Activated CD4-positive, alpha-beta T cell treated with anti-CD3 and anti-CD28 coated beads, Interleukin-2, amount 10 ng/mL, durations not matched to agents 7 days and 5 days (primary cell): ENCODE measurements at regions not wholly inside any gene's neighbourhood (a gene's known extent, or its start where the extent isn't known, plus 50 kb on each side); places are given as distances from the start of the nearest gene placed in this dataset.
"Not testable (repeated sequence)": the region's sequence is repeated elsewhere in the genome, so short reads cannot be mapped to it uniquely, and the experiment has no call there.

Experiments
- CTCF ChIA-PET: fragments of 350-600 bp; sonication (Branson Sonifier 250); formaldehyde crosslinking; loops from one replicate; lab custom pipeline; 2021; ENCODE audit warnings: antibody characterized with exemption; lab: Charles Lee
- POLR2A ChIA-PET: fragments of 350-600 bp; sonication (Branson Sonifier 250); formaldehyde crosslinking; loops from one replicate; lab custom pipeline; 2021; ENCODE audit warnings: antibody characterized with exemption; lab: Charles Lee
- DNase-seq: peaks from one replicate; pipeline ENCODE4 v3.0.0-alpha.2; 2020
- H3K27ac Mint-ChIP-seq: one replicate; pipeline ENCODE4 v1.8.0; 2021; ENCODE audit warnings: mild to moderate bottlenecking, moderate library complexity, mixed read lengths
- H3K27me3 Mint-ChIP-seq: one replicate; pipeline ENCODE4 v1.8.0; 2021; ENCODE audit warnings: mixed read lengths
- H3K36me3 Mint-ChIP-seq: one replicate; pipeline ENCODE4 v1.8.0; 2021; ENCODE audit warnings: low read depth, mixed read lengths
- H3K4me1 Mint-ChIP-seq: one replicate; pipeline ENCODE4 v1.8.0; 2021; ENCODE audit warnings: mixed read lengths
- H3K4me3 Mint-ChIP-seq: one replicate; pipeline ENCODE4 v1.8.0; 2021; ENCODE audit warnings: mild to moderate bottlenecking, moderate library complexity, mixed read lengths
- H3K9me3 Mint-ChIP-seq: one replicate; pipeline ENCODE4 v1.8.0; 2021; ENCODE audit warnings: mixed read lengths

DNA sequence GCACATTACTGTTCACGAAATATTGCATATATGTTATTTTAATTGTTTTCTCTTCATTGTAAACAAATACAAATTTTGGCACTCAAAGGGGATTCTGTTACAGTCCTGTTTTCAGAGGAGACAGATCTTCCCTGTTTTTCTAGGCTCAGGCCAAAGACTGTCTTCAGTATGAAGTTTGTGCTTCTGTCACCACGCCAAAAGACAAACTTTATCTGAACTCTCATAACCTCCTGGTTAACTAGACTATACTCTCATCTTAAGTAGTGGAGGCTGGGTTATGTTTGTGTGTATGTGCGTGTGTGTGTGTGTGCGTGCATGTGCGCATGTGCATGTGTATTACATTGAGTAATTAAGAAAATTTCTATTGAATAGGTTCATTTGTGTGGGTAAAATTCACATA lies 676.8 kb upstream of the HS3ST1 start:
- POLR2A ChIA-PET, result no interaction called here
- H3K27ac Mint-ChIP-seq, result no peak overlapping the region
- CTCF ChIA-PET, result no interaction called here
- no peaks in the 10 kb centered on the region for H3K4me1 Mint-ChIP-seq
- no peak overlapping the region for H3K4me3 Mint-ChIP-seq
- no peaks in the 10 kb centered on the region for H3K36me3 Mint-ChIP-seq
- H3K9me3 Mint-ChIP-seq, result peaks cover 2% of the 10 kb centered on the region
- H3K27me3 Mint-ChIP-seq, result no peaks in the 10 kb centered on the region
- no peak for DNase-seq

DNA sequence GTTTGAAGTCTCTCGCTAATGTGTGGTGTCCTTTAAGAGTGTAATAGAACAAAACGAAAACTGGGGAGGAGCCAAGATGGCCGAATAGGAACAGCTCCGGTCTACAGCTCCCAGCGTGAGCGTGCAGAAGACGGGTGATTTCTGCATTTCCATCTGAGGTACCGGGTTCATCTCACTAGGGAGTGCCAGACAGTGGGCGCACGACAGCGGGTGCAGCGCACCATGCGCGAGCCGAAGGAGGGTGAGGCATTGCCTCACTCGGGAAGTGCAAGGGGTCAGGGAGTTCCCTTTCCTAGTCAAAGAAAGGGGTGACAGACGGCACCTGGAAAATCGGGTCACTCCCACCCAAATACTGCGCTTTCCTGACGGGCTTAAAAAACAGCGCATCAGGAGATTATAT lies 661.2 kb upstream of the HS3ST1 start:
- H3K4me1 Mint-ChIP-seq, H3K36me3 Mint-ChIP-seq, H3K27ac Mint-ChIP-seq, CTCF ChIA-PET, DNase-seq, H3K27me3 Mint-ChIP-seq, POLR2A ChIA-PET, H3K4me3 Mint-ChIP-seq: not testable (repeated sequence)
- peaks cover 11% of the 10 kb centered on the region for H3K9me3 Mint-ChIP-seq

DNA sequence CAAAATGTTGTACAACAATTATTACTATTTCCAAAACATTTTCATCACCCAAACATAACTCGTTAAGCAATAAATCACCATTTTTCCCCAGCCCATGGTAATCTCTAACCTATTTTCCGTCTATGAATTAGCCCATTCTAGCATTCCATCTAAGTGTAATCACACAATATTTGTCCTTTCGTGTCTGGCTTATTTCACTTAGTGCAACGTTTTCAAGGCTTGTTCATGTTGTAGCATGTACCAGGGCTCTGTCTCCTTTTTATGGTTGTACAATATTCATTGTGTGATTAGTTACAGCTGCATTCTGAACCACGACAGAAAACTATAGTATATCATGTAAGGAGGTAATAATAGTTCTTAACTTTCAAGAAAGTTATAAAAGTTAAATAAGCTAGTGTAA lies 656.0 kb upstream of the HS3ST1 start:
- ChIA-PET CTCF (no interaction called here), POLR2A (no interaction called here)
- peaks cover 8% of the 10 kb centered on the region for H3K9me3 Mint-ChIP-seq
- no peak overlapping the region for H3K27ac Mint-ChIP-seq
- no peaks in the 10 kb centered on the region for H3K4me1 Mint-ChIP-seq
- DNase-seq, result no peak
- no peaks in the 10 kb centered on the region for H3K36me3 Mint-ChIP-seq
- no peak overlapping the region for H3K4me3 Mint-ChIP-seq
- H3K27me3 Mint-ChIP-seq, result no peaks in the 10 kb centered on the region

DNA sequence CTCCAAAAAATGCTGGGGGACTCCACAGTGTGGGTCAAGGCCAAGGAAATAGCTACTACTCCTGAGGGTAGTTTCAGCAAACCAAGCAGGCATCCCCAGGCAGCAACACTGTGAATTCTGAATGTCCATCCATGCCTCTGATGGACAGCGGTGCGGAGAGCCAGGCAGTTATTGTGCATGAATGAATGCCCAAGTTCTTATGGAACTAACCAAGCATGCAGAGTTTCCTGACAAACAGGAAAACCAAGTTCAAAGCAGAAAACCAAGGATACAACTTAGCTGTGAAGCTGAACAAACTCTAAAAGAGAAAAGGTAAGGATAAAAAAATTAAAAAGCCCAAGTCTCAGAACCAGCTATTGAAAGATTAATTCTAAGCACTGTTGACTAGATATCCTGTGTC lies 642.6 kb upstream of the HS3ST1 start:
- no peaks in the 10 kb centered on the region for H3K36me3 Mint-ChIP-seq
- peaks cover 5% of the 10 kb centered on the region for H3K9me3 Mint-ChIP-seq
- CTCF ChIA-PET, result interaction anchor here (1.0 kb wide), 1 partner anchor 34 kb away, joined by 3 read pairs; no protein-coding TSS in a partner anchor
- no peaks in the 10 kb centered on the region for H3K27me3 Mint-ChIP-seq
- no peak overlapping the region for H3K27ac Mint-ChIP-seq
- H3K4me3 Mint-ChIP-seq, result no peak overlapping the region
- no peak for DNase-seq
- H3K4me1 Mint-ChIP-seq, result no peaks in the 10 kb centered on the region
- POLR2A ChIA-PET, result no interaction called here

DNA sequence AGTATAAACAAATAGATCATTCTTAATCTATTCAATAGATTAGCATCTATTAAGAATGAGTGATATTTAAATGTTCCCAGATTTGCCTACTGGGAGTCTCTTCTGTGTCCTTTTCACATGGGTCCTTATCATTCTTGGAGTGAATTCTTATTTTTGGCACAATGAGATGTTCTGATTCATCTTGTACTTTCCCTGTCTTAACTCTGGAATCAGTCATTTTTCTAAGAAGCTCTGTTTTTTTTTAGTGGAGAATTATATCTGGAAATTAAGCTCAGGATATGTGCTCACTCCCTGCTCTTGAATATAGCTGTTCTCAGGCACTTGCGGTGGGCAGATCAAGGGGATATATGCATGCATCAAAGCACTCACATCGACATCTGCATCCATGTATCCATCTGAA lies 625.3 kb upstream of the HS3ST1 start:
- CTCF ChIA-PET, result no interaction called here
- Mint-ChIP-seq H3K9me3 (peaks cover 2% of the 10 kb centered on the region), H3K36me3 (no peaks in the 10 kb centered on the region), H3K27me3 (no peaks in the 10 kb centered on the region), H3K4me1 (no peaks in the 10 kb centered on the region), H3K4me3 (no peak overlapping the region), H3K27ac (no peak overlapping the region)
- POLR2A ChIA-PET, result no interaction called here
- no peak for DNase-seq

DNA sequence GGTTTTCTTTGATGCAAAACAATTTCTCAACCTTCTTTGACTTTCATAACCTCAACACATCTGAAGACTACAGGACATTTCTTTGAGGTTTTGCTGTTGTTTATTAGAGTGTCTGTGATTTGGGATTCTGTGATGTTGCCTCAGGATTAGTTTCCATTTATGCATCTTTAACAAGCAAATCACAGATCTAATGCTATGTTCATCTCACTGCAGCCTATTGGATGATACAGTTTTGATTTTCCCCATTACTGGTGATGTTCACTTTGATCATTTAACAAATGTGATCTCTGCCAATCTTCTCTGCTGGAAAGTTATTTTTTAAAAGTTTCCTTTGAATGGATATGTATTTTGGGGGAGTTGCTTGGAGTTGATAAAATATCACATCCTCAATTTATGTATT lies 624.9 kb upstream of the HS3ST1 start:
- H3K4me3 Mint-ChIP-seq, result no peak overlapping the region
- ChIA-PET POLR2A (no interaction called here), CTCF (no interaction called here)
- DNase-seq, result no peak
- peaks cover 2% of the 10 kb centered on the region for H3K9me3 Mint-ChIP-seq
- H3K36me3 Mint-ChIP-seq, result no peaks in the 10 kb centered on the region
- H3K27me3 Mint-ChIP-seq, result no peaks in the 10 kb centered on the region
- H3K4me1 Mint-ChIP-seq, result no peaks in the 10 kb centered on the region
- no peak overlapping the region for H3K27ac Mint-ChIP-seq

DNA sequence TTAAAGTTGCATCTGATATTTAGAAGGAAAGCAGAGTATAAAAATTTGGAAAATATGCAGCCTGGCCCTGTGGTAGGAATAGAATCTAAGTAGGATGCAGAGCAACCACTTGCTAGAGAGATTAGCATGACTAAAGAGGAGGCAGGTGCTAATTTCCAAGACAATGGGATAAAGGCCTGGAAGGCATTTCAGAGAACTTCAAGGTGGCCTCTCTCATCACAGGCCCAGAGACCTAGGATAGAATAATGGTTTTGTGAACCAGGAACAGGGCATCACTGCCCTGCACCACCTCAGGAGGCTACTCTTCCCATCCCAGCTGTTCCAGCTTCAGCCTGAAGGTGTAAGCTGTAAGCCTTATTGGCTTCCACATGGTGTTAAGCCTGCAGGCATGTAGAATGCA lies 621.7 kb upstream of the HS3ST1 start:
- no peak overlapping the region for H3K27ac Mint-ChIP-seq
- no peak for DNase-seq
- H3K4me3 Mint-ChIP-seq, result no peak overlapping the region
- ChIA-PET CTCF (no interaction called here), POLR2A (no interaction called here)
- H3K36me3 Mint-ChIP-seq, result no peaks in the 10 kb centered on the region
- H3K4me1 Mint-ChIP-seq, result no peaks in the 10 kb centered on the region
- no peaks in the 10 kb centered on the region for H3K27me3 Mint-ChIP-seq
- H3K9me3 Mint-ChIP-seq, result peaks cover 2% of the 10 kb centered on the region

DNA sequence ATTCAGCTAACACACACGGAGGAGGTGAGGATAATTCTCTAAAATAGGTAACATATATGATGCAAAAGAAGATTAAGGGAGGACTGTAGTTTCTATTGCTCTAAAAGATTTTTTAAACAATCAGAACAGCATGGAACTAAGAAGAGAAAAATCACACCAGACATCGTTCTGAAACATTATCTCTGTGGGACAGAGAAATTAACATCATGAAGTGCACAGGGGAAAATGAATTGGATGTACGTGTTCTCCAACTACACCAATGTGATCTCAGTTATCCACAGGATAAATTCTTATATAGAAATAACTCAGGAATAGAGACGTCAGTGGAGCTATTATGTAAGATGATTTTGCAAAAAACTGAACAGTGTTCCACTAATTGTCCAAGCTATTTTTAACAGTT lies 614.1 kb upstream of the HS3ST1 start:
- no peaks in the 10 kb centered on the region for H3K4me1 Mint-ChIP-seq
- peaks cover 12% of the 10 kb centered on the region for H3K9me3 Mint-ChIP-seq
- no peak for DNase-seq
- ChIA-PET CTCF (no interaction called here), POLR2A (no interaction called here)
- H3K27ac Mint-ChIP-seq, result no peak overlapping the region
- no peaks in the 10 kb centered on the region for H3K36me3 Mint-ChIP-seq
- H3K27me3 Mint-ChIP-seq, result no peaks in the 10 kb centered on the region
- no peak overlapping the region for H3K4me3 Mint-ChIP-seq

DNA sequence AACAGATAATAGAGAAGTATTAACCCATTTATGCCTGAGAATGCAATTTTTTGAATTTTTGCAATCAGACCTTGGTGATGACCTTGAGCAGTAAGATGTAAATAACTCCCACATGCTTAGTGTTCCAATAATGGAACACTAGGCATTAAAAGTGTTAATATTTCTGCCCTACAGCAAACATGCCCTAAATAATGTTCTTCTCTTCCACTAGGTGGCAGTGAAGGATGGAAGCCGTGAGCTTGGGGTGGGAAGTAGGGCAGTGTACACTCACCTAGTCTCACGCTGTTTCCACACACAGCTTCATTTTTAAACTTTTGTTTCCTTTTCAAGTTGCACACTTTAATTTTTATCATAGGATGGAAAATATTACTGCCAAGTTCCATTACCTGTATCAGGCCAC lies 613.1 kb upstream of the HS3ST1 start:
- DNase-seq, result no peak
- ChIA-PET POLR2A (no interaction called here), CTCF (no interaction called here)
- Mint-ChIP-seq H3K27me3 (no peaks in the 10 kb centered on the region), H3K4me3 (no peak overlapping the region), H3K36me3 (no peaks in the 10 kb centered on the region), H3K9me3 (peaks cover 12% of the 10 kb centered on the region), H3K27ac (no peak overlapping the region), H3K4me1 (no peaks in the 10 kb centered on the region)

DNA sequence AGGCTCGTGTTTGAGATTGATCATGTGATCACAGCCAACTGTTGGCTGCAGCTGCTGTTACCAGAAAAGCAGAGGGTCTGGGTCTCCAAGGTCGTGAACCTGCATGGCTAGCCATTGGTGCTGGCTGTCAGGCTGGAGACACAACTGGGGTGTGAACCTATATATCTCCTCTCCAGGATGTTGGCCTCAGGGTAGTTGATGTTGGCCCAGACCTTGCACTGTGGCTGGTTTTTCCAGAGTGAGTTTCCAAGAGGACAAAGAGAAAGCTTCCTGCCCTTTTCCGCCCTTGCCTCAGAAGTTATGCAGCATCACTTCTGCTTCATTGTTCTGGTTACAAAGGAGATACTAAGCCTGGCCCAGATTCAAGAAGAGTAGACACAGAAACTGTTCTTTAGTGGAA lies 607.8 kb upstream of the HS3ST1 start:
- Mint-ChIP-seq H3K27me3 (no peaks in the 10 kb centered on the region), H3K4me1 (no peaks in the 10 kb centered on the region), H3K27ac (no peak overlapping the region), H3K4me3 (no peak overlapping the region), H3K9me3 (peaks cover 12% of the 10 kb centered on the region), H3K36me3 (no peaks in the 10 kb centered on the region)
- ChIA-PET CTCF (interaction anchor here (0.9 kb wide), 1 partner anchor 34 kb away, joined by 3 read pairs; no protein-coding TSS in a partner anchor), POLR2A (no interaction called here)
- no peak for DNase-seq

DNA sequence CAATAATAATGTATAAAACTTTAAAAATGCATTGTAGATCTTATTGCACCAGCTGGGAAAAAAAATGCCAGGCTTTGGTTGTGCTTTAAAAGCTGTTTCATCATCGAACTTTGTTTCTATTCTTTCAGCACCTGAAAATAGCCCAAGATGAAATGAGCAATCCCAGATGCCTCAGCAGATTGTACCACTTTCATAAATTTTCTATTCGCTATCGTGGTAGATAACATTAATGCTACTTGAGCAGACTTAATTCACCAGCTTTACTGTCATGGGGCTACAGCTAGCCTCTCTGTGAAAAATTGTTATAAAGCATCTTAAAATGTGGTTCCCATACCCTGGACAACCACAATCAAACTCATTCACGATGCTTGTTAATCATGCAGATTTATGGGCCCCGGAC lies 599.6 kb upstream of the HS3ST1 start:
- no peak for DNase-seq
- POLR2A ChIA-PET, result no interaction called here
- no peak overlapping the region for H3K4me3 Mint-ChIP-seq
- no peaks in the 10 kb centered on the region for H3K4me1 Mint-ChIP-seq
- H3K9me3 Mint-ChIP-seq, result no peaks in the 10 kb centered on the region
- CTCF ChIA-PET, result no interaction called here
- no peaks in the 10 kb centered on the region for H3K27me3 Mint-ChIP-seq
- no peak overlapping the region for H3K27ac Mint-ChIP-seq
- H3K36me3 Mint-ChIP-seq, result no peaks in the 10 kb centered on the region

DNA sequence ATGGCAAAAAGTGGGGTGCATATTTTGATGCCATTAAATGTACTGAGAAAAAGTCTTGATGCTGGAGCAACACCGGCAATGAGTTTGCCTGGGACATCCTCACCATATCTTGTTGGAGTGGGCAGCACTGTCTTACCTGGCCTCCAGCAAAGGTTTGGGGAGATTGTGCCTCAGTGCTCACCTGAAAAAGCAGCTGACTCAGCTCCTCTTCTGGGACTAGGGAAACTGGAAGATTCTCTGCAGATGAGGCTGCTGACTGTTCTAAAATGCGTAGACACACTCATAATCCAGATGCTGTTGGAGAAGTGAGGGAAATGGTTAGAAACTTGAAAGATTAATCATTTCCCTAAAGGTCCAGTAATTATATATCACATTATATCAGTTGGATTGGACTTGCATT lies 593.7 kb upstream of the HS3ST1 start:
- no peaks in the 10 kb centered on the region for H3K36me3 Mint-ChIP-seq
- peaks cover 7% of the 10 kb centered on the region for H3K9me3 Mint-ChIP-seq
- H3K4me1 Mint-ChIP-seq, result no peaks in the 10 kb centered on the region
- POLR2A ChIA-PET, result no interaction called here
- no peak for DNase-seq
- H3K27me3 Mint-ChIP-seq, result no peaks in the 10 kb centered on the region
- H3K27ac Mint-ChIP-seq, result no peak overlapping the region
- CTCF ChIA-PET, result no interaction called here
- H3K4me3 Mint-ChIP-seq, result no peak overlapping the region

DNA sequence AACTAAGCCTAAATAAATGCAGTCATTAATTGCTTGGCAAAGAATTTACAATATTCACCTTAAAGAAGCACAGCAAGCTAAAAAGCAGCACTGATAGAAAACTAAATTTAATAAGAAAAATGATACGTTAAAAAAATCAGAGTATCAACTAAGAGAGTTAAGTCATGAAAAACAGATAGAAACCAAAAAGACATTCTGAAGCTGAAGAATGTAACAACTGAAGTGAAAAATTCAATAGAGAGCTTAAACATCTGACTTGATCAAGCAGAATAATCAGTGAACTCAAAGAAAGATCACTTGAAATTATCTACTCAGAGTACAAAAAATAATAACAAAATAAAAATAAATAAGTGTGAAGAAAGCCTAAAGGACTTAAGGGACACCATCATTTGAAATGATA lies 588.0 kb upstream of the HS3ST1 start:
- CTCF ChIA-PET, result interaction anchor here (0.5 kb wide), 1 partner anchor 1118 kb away, joined by 3 read pairs; no protein-coding TSS in a partner anchor
- peaks cover 20% of the 10 kb centered on the region for H3K9me3 Mint-ChIP-seq
- no peak overlapping the region for H3K4me3 Mint-ChIP-seq

DNA sequence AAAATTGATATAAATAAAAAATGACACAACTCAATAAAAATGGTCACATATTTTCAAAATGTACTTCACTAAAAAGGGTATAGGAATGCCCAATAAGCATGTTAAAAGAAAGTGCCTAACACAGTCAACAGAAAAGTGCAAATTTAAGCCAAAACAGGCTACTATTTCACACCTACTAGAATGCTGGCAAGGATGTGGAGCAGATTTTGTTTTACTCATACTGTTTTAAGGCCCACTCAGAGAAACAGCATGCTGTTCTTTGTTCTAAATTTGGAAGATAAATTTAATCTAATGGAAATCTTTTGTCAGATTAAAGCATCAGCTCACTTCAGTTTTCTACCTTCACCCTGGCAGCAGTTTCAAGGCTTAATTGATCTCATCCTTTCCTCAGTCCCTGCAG lies 576.8 kb upstream of the HS3ST1 start:
- H3K4me3 Mint-ChIP-seq, result no peak overlapping the region
- DNase-seq, result no peak
- no peaks in the 10 kb centered on the region for H3K36me3 Mint-ChIP-seq
- POLR2A ChIA-PET, result no interaction called here
- CTCF ChIA-PET, result no interaction called here
- no peaks in the 10 kb centered on the region for H3K4me1 Mint-ChIP-seq
- peaks cover 6% of the 10 kb centered on the region for H3K9me3 Mint-ChIP-seq
- H3K27ac Mint-ChIP-seq, result no peak overlapping the region
- no peaks in the 10 kb centered on the region for H3K27me3 Mint-ChIP-seq

More for the DNA sequence above, 588.0 kb upstream of the HS3ST1 start:
- POLR2A ChIA-PET, result no interaction called here
- H3K27me3 Mint-ChIP-seq, result no peaks in the 10 kb centered on the region
- H3K36me3 Mint-ChIP-seq, result no peaks in the 10 kb centered on the region
- no peaks in the 10 kb centered on the region for H3K4me1 Mint-ChIP-seq
- no peak overlapping the region for H3K27ac Mint-ChIP-seq
- no peak for DNase-seq
